Upper lobe of left lung (tissue), 6 donors: ENCODE measurements at regions not wholly inside any gene's neighbourhood (a gene's known extent, or its start where the extent isn't known, plus 50 kb on each side); places are given as distances from the start of the nearest gene placed in this dataset.

Experiments used
- ATAC-seq, 2 donors: fragments of 200-7000 bp; cut with Tn5 transposase; one replicate each; pipeline ENCODE4 v1.9.1; 2022; ENCODE audit warnings: mild to moderate bottlenecking in 2 of 2, moderate library complexity in 2 of 2; ENCODE audit not compliant: low FRiP score in 2 of 2
- DNase-seq, 2 donors: peaks; one replicate each; pipeline ENCODE4 v3.0.0-alpha.2; 2019 to 2020
- H3K27ac ChIP-seq, 4 donors: fragments of 200-600 bp; sonication (generic); one replicate each; pipeline ENCODE4 v1.5.1; 2016 to 2019
- H3K27me3 ChIP-seq, 4 donors: fragments of 200-600 bp; sonication (generic); one replicate each; pipeline ENCODE4 v1.5.1; 2017 to 2019
- H3K36me3 ChIP-seq, 4 donors: fragments of 200-600 bp; sonication (generic); one replicate each; pipeline ENCODE4 v1.5.1; 2016 to 2019
- H3K4me1 ChIP-seq, 4 donors: fragments of 200-600 bp; sonication (generic); one replicate each; pipeline ENCODE4 v1.5.1; 2018 to 2019
- H3K4me3 ChIP-seq, 4 donors: fragments of 200-600 bp; sonication (generic); one replicate each; pipeline ENCODE4 v1.5.1; 2017 to 2019; ENCODE audit warnings: mild to moderate bottlenecking in 2 of 4, moderate library complexity in 1 of 4
- H3K9me3 ChIP-seq, 4 donors: fragments of 200-600 bp; sonication (generic); one replicate each; pipeline ENCODE4 v1.5.1; 2018 to 2019
- EP300 ChIP-seq, 4 donors: sonication (generic); formaldehyde crosslinking; IDR thresholded peaks; one replicate each; pipeline ENCODE4 v1.5.1; 2017; ENCODE audit warnings: antibody characterized with exemption in 4 of 4, control low read depth in 2 of 4
- POLR2A ChIP-seq, 4 donors: fragments of 450-650 bp; IDR thresholded peaks; one replicate each; pipeline ENCODE4 v1.5.1; 2016 to 2017; ENCODE audit warnings: antibody characterized with exemption in 4 of 4, mild to moderate bottlenecking in 2 of 4
- POLR2AphosphoS5 ChIP-seq, 2 donors: sonication (generic); formaldehyde crosslinking; IDR thresholded peaks; one replicate each; pipeline ENCODE4 v1.5.1; 2017; ENCODE audit warnings: antibody characterized with exemption in 2 of 2
- WGBS, 2 donors: methylation state at CpG; one replicate each; pipeline ENCODE4 v1.1.5; 2017 to 2018; 5-methylcytosine and 5-hydroxymethylcytosine counted together
- TF ChIP-seq, protein P1 (sequence below), 6 experiments: fragments of 450-650 bp in 4 of 6; fragments of 200-600 bp in 2 of 6; sonication (generic) in 2 of 6; IDR thresholded peaks; one replicate each; pipeline ENCODE4 v1.5.1; 2016 to 2019; ENCODE audit warnings: antibody characterized with exemption in 6 of 6
- donor health status: DM: no; HTN: no; CAD: no; lungs with moderate emphysema.
- donor health status: DM: no; HTN: yes; CAD: no; lungs with severe emphysema.

DNA sequence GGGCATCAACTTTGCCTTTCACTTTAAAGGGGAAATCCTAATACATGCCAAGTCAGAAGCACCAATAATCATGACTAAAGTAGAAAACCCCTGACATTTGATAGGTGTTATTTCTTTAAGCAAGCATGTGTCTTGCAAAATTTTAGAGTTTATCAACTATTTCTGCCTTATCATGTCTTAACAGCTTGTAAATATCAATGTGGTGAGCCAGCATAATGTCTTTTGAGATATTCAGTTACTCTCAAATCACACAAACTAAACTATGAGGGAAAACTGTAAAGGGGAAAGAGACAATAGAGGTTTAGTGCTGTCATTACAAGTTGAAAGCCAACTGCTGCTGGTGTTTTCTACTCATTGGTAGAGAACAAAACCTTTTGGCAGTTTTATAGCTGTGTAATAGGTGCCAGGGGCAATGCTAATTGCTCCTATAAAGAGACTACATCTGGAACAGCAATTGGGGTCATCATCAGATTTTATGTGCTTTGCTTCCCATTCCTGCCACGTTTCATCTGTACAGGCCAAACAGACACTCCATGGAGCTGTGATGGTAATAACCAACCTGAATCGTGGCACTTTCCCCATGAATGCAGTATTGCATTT is 1027.4 kb downstream of the FSCB start:
- 54 to 73% methylated on average over 2 of the region's 2 CpGs for WGBS, 2 donors

DNA sequence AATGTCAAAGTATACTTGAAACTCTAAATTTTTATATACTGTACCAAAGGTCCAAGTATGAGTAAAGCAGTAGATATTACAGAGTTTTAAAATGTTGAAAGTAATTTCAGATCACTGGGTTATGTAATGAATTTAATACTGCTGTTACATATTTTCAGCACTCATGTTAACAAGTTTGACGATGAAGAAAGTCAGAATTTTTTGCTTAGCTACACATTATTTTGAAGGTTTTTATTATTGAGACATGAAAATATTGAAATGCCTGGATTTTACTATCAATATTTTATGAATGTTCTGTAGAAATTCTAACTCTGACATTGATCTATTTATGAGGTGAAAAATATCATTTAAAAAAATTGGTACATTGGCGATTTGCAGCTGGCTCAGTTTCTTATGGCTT is 1030.3 kb downstream of the FSCB start:
- DNase-seq: no peak
- H3K4me1 ChIP-seq: no peaks in the 10 kb centered on the region
- TF ChIP-seq, protein P1, sequence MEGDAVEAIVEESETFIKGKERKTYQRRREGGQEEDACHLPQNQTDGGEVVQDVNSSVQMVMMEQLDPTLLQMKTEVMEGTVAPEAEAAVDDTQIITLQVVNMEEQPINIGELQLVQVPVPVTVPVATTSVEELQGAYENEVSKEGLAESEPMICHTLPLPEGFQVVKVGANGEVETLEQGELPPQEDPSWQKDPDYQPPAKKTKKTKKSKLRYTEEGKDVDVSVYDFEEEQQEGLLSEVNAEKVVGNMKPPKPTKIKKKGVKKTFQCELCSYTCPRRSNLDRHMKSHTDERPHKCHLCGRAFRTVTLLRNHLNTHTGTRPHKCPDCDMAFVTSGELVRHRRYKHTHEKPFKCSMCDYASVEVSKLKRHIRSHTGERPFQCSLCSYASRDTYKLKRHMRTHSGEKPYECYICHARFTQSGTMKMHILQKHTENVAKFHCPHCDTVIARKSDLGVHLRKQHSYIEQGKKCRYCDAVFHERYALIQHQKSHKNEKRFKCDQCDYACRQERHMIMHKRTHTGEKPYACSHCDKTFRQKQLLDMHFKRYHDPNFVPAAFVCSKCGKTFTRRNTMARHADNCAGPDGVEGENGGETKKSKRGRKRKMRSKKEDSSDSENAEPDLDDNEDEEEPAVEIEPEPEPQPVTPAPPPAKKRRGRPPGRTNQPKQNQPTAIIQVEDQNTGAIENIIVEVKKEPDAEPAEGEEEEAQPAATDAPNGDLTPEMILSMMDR (IDR thresholded peaks at IDR 0.05): no peak
- no peak for TF ChIP-seq POLR2AphosphoS5 (IDR thresholded peaks at IDR 0.05)
- TF ChIP-seq EP300 (IDR thresholded peaks at IDR 0.05): no peak
- no peak for TF ChIP-seq POLR2A (IDR thresholded peaks at IDR 0.05)
- H3K36me3 ChIP-seq: no peaks in the 10 kb centered on the region
- WGBS, 2 donors: 71 to 82% methylated on average over 2 of the region's 2 CpGs
- no peak overlapping the region for H3K4me3 ChIP-seq
- no peak for ATAC-seq
- H3K27me3 ChIP-seq: no peaks in the 10 kb centered on the region
- H3K27ac ChIP-seq: no peak overlapping the region
- H3K9me3 ChIP-seq: no peaks in the 10 kb centered on the region

More for the DNA sequence above, 1027.4 kb downstream of the FSCB start:
- DNase-seq (no peak), ATAC-seq (no peak)
- Histone ChIP-seq H3K4me1 (no peaks in the 10 kb centered on the region), H3K4me3 (no peak overlapping the region), H3K9me3 (no peaks in the 10 kb centered on the region), H3K27me3 (no peaks in the 10 kb centered on the region), H3K27ac (no peak overlapping the region), H3K36me3 (no peaks in the 10 kb centered on the region)
- TF ChIP-seq EP300 (IDR thresholded peaks at IDR 0.05) (no peak), POLR2AphosphoS5 (IDR thresholded peaks at IDR 0.05) (no peak), POLR2A (IDR thresholded peaks at IDR 0.05) (no peak)
- TF ChIP-seq, protein P1 (IDR thresholded peaks at IDR 0.05): no peak

GRCh38 chr14:43475757-43476156 is 1031.3 kb downstream of the FSCB start:
- TF ChIP-seq, protein P1 (IDR thresholded peaks at IDR 0.05): no peak
- no peak for TF ChIP-seq EP300 (IDR thresholded peaks at IDR 0.05)
- no peak for TF ChIP-seq POLR2A (IDR thresholded peaks at IDR 0.05)
- TF ChIP-seq POLR2AphosphoS5 (IDR thresholded peaks at IDR 0.05): no peak
- ATAC-seq (no peak), DNase-seq (no peak)
- H3K4me1 ChIP-seq: no peaks in the 10 kb centered on the region
- no peaks in the 10 kb centered on the region for H3K9me3 ChIP-seq
- H3K27ac ChIP-seq: no peak overlapping the region
- no peak overlapping the region for H3K4me3 ChIP-seq
- H3K36me3 ChIP-seq: no peaks in the 10 kb centered on the region
- no peaks in the 10 kb centered on the region for H3K27me3 ChIP-seq

GRCh38 chr14:43471595-43471994 is 1035.5 kb downstream of the FSCB start:
- no peaks in the 10 kb centered on the region for H3K9me3 ChIP-seq
- no peaks in the 10 kb centered on the region for H3K36me3 ChIP-seq
- no peaks in the 10 kb centered on the region for H3K27me3 ChIP-seq
- no peak overlapping the region for H3K4me3 ChIP-seq
- DNase-seq: no peak
- no peak for TF ChIP-seq EP300 (IDR thresholded peaks at IDR 0.05)
- TF ChIP-seq POLR2AphosphoS5 (IDR thresholded peaks at IDR 0.05): no peak
- TF ChIP-seq, protein P1 (IDR thresholded peaks at IDR 0.05): no peak
- no peak for TF ChIP-seq POLR2A (IDR thresholded peaks at IDR 0.05)
- H3K27ac ChIP-seq: no peak overlapping the region
- H3K4me1 ChIP-seq: no peaks in the 10 kb centered on the region
- ATAC-seq: no peak
- 76 to 88% methylated on average over 1 of the region's 1 CpG for WGBS, 2 donors

DNA sequence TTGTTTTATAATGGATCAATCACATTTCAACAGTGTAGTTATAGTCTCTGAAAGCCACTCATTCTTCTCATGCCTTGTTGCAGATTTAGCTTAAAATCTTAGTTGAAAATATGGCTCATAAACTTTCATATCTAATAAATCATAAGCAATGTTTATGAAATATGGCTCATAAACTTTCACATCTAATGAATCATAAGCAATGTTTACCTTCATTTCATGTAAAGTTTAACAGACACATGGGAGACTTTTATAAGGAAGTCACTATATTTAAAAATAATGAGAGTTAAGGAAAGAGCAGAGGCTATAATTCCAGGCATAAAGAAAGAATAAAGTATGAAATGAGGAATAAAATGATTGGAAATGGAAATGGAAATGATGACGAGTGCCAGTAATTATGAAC is 1042.1 kb downstream of the FSCB start:
- Histone ChIP-seq H3K36me3 (no peaks in the 10 kb centered on the region), H3K27ac (no peak overlapping the region), H3K27me3 (no peaks in the 10 kb centered on the region), H3K4me3 (no peak overlapping the region), H3K9me3 (no peaks in the 10 kb centered on the region), H3K4me1 (no peaks in the 10 kb centered on the region)
- DNase-seq: no peak
- 81 to 85% methylated on average over 1 of the region's 1 CpG for WGBS, 2 donors
- no peak for TF ChIP-seq EP300 (IDR thresholded peaks at IDR 0.05)
- no peak for ATAC-seq
